ENCODE measurements at regions not wholly inside any gene's neighbourhood (a gene's known extent, or its start where the extent isn't known, plus 50 kb on each side); places are given as distances from the start of the nearest gene placed in this dataset.

GRCh38 chr9:79264041-79264440, 307.7 kb upstream of the TLE4 start:
- DNase-seq (ENCODE audit: low spot score) = no peak

GRCh38 chr9:79264511-79265355, 307.0 kb upstream of the TLE4 start:
- DNase-seq (ENCODE audit: low spot score) = no peak

- no peak for DNase-seq (ENCODE audit: low spot score)
Measured at GRCh38 chr9:79266986-79267385, 304.8 kb upstream of the TLE4 start.

GRCh38 chr9:79268806-79269205, 303.0 kb upstream of the TLE4 start:
- no peak for DNase-seq (ENCODE audit: low spot score)

- no peak for DNase-seq (ENCODE audit: low spot score)
Measured at GRCh38 chr9:79273311-79273710, 298.5 kb upstream of the TLE4 start.

- DNase-seq (ENCODE audit: low spot score) = no peak
Measured at GRCh38 chr9:79279356-79279755, 292.4 kb upstream of the TLE4 start.

GRCh38 chr9:79280691-79281090, 291.1 kb upstream of the TLE4 start:
- DNase-seq (ENCODE audit: low spot score) = no peak

- DNase-seq (ENCODE audit: low spot score) = no peak
Measured at GRCh38 chr9:79284081-79284480, 287.7 kb upstream of the TLE4 start.

GRCh38 chr9:79286992-79287707, 284.6 kb upstream of the TLE4 start:
- no peak for DNase-seq (ENCODE audit: low spot score)

GRCh38 chr9:79287708-79288290, 284.0 kb upstream of the TLE4 start:
- DNase-seq (ENCODE audit: low spot score) = no peak

- DNase-seq (ENCODE audit: low spot score) = no peak
Measured at GRCh38 chr9:79289856-79290255, 281.9 kb upstream of the TLE4 start.

- DNase-seq (ENCODE audit: low spot score) = no peak
Measured at GRCh38 chr9:79292731-79293280, 279.0 kb upstream of the TLE4 start.

- no peak for DNase-seq (ENCODE audit: low spot score)
Measured at GRCh38 chr9:79300068-79300467, 271.7 kb upstream of the TLE4 start.

- no peak for DNase-seq (ENCODE audit: low spot score)
Measured at GRCh38 chr9:79301085-79301484, 270.7 kb upstream of the TLE4 start.

- DNase-seq (ENCODE audit: low spot score) = no peak
Measured at GRCh38 chr9:79301551-79302391, 270.0 kb upstream of the TLE4 start.

GRCh38 chr9:79302569-79302968, 269.2 kb upstream of the TLE4 start:
- no peak for DNase-seq (ENCODE audit: low spot score)

GRCh38 chr9:79308012-79308411, 263.8 kb upstream of the TLE4 start:
- DNase-seq (ENCODE audit: low spot score) = no peak

GRCh38 chr9:79312686-79313421, 258.9 kb upstream of the TLE4 start:
- DNase-seq (ENCODE audit: low spot score) = no peak

- no peak for DNase-seq (ENCODE audit: low spot score)
Measured at GRCh38 chr9:79325501-79325900, 246.3 kb upstream of the TLE4 start.

- no peak for DNase-seq (ENCODE audit: low spot score)
Measured at GRCh38 chr9:79329861-79330260, 241.9 kb upstream of the TLE4 start.

- no peak for DNase-seq (ENCODE audit: low spot score)
Measured at GRCh38 chr9:79334001-79334400, 237.8 kb upstream of the TLE4 start.
